ENCODE measurements at regions not wholly inside any gene's neighbourhood (a gene's known extent, or its start where the extent isn't known, plus 50 kb on each side); places are given as distances from the start of the nearest gene placed in this dataset.
A peak's percentile ranks its signal among the peaks of the same experiment; 100 is the strongest.

- DNase-seq (ENCODE audit: low read depth) = peak; percentile 13
- H3K4me3 ChIP-seq (ENCODE audit: low read depth, low read length) = no peak overlapping the region
- no peak for TF ChIP-seq CTCF (IDR thresholded peaks at IDR 0.05; ENCODE audit: insufficient read depth, low read length)
These were observed 94.6 kb downstream of the ING1 start for GRCh38 chr13:110808138-110808537.

GRCh38 chr13:110809871-110810486, 96.5 kb downstream of the ING1 start:
- no peak for DNase-seq (ENCODE audit: low read depth)
- no peak overlapping the region for H3K4me3 ChIP-seq (ENCODE audit: low read depth, low read length)
- TF ChIP-seq CTCF (IDR thresholded peaks at IDR 0.05; ENCODE audit: insufficient read depth, low read length) = no peak

- H3K4me3 ChIP-seq (ENCODE audit: low read depth, low read length) = no peak overlapping the region
- no peak for DNase-seq (ENCODE audit: low read depth)
- TF ChIP-seq CTCF (IDR thresholded peaks at IDR 0.05; ENCODE audit: insufficient read depth, low read length) = no peak
These were observed 97.7 kb downstream of the ING1 start for GRCh38 chr13:110811008-110811720.

GRCh38 chr13:110811771-110812120, 98.2 kb downstream of the ING1 start:
- TF ChIP-seq CTCF (IDR thresholded peaks at IDR 0.05; ENCODE audit: insufficient read depth, low read length) = no peak
- no peak overlapping the region for H3K4me3 ChIP-seq (ENCODE audit: low read depth, low read length)
- no peak for DNase-seq (ENCODE audit: low read depth)

GRCh38 chr13:110812121-110812868, 98.8 kb downstream of the ING1 start:
- DNase-seq (ENCODE audit: low read depth) = peak; percentile 26
- peak overlapping the region; percentile 52 for H3K4me3 ChIP-seq (ENCODE audit: low read depth, low read length)
- TF ChIP-seq CTCF (IDR thresholded peaks at IDR 0.05; ENCODE audit: insufficient read depth, low read length) = peak; percentile 40

- no peak for DNase-seq (ENCODE audit: low read depth)
- H3K4me3 ChIP-seq (ENCODE audit: low read depth, low read length) = peak overlapping the region; percentile 52
- no peak for TF ChIP-seq CTCF (IDR thresholded peaks at IDR 0.05; ENCODE audit: insufficient read depth, low read length)
These were observed 99.6 kb downstream of the ING1 start for GRCh38 chr13:110812869-110813645.
